Smooth muscle cell of the brain vasculature (primary cell): ENCODE measurements at regions not wholly inside any gene's neighbourhood (a gene's known extent, or its start where the extent isn't known, plus 50 kb on each side); places are given as distances from the start of the nearest gene placed in this dataset.
A peak's percentile ranks its signal among the peaks of the same experiment; 100 is the strongest.
"Not testable (repeated sequence)": the region's sequence is repeated elsewhere in the genome, so short reads cannot be mapped to it uniquely, and the experiment has no call there.

Experiments
- DNase-seq: peaks from one replicate; pipeline ENCODE4 v3.0.0-alpha.2; 2012; ENCODE audit warnings: low read depth, low spot score

- no peak for DNase-seq
Observed at GRCh38 chr10:23955456-23956225, 253.3 kb upstream of the KIAA1217 start.

GRCh38 chr10:23965123-23965522, 243.8 kb upstream of the KIAA1217 start:
- no peak for DNase-seq

- DNase-seq, result no peak
Observed at GRCh38 chr10:23965880-23966279, 243.1 kb upstream of the KIAA1217 start.

- no peak for DNase-seq
Observed at GRCh38 chr10:23966504-23967051, 242.4 kb upstream of the KIAA1217 start.

- DNase-seq, result no peak
Observed at GRCh38 chr10:23968301-23968700, 240.6 kb upstream of the KIAA1217 start.

- DNase-seq, result no peak
Observed at GRCh38 chr10:23974746-23975272, 234.1 kb upstream of the KIAA1217 start.

- no peak for DNase-seq
Observed at GRCh38 chr10:23975431-23975830, 233.5 kb upstream of the KIAA1217 start.

- DNase-seq, result no peak
Observed at GRCh38 chr10:23976275-23976674, 232.7 kb upstream of the KIAA1217 start.

- DNase-seq, result no peak
Observed at GRCh38 chr10:23978317-23978716, 230.6 kb upstream of the KIAA1217 start.

- no peak for DNase-seq
Observed at GRCh38 chr10:23980094-23980493, 228.8 kb upstream of the KIAA1217 start.

- no peak for DNase-seq
Observed at GRCh38 chr10:23981520-23982309, 227.2 kb upstream of the KIAA1217 start.

- DNase-seq, result not testable (repeated sequence)
Observed at GRCh38 chr10:23984405-23984804, 224.5 kb upstream of the KIAA1217 start.

GRCh38 chr10:23988006-23988405, 220.9 kb upstream of the KIAA1217 start:
- DNase-seq, result no peak

GRCh38 chr10:23994459-23995046, 214.4 kb upstream of the KIAA1217 start:
- peak; percentile 31 for DNase-seq

GRCh38 chr10:23999445-23999844, 209.5 kb upstream of the KIAA1217 start:
- DNase-seq, result no peak

- DNase-seq, result no peak
Observed at GRCh38 chr10:24000271-24000813, 208.6 kb upstream of the KIAA1217 start.

- DNase-seq, result no peak
Observed at GRCh38 chr10:24006741-24007140, 202.2 kb upstream of the KIAA1217 start.

GRCh38 chr10:24007359-24007758, 201.6 kb upstream of the KIAA1217 start:
- DNase-seq, result no peak

- DNase-seq, result no peak
Observed at GRCh38 chr10:24008164-24009091, 200.5 kb upstream of the KIAA1217 start.

GRCh38 chr10:24009115-24009514, 199.8 kb upstream of the KIAA1217 start:
- no peak for DNase-seq

GRCh38 chr10:24009736-24010135, 199.2 kb upstream of the KIAA1217 start:
- no peak for DNase-seq
